Thoracic aorta (tissue), 2 donors: ENCODE measurements at regions not wholly inside any gene's neighbourhood (a gene's known extent, or its start where the extent isn't known, plus 50 kb on each side); places are given as distances from the start of the nearest gene placed in this dataset.

Experiments used
- ATAC-seq: fragments of 150-250 bp; one replicate; pipeline ENCODE4 v1.8.0; 2017; ENCODE audit warnings: low read depth; ENCODE audit not compliant: insufficient number of reproducible peaks, low FRiP score
- DNase-seq: peaks from one replicate; pipeline ENCODE4 v3.0.0-alpha.2; 2020; ENCODE audit warnings: low spot score
- H3K27ac ChIP-seq, 2 donors: fragments of 200-600 bp; sonication (generic); 1 replicate in 1 of 2; 2 replicates in 1 of 2; pipeline ENCODE4 v1.5.1; 2016; ENCODE audit warnings: mild to moderate bottlenecking in 2 of 2, moderate library complexity in 2 of 2
- H3K27me3 ChIP-seq: fragments of 200-600 bp; sonication (generic); replicated peaks from 2 replicates; pipeline ENCODE4 v1.6.0; 2016; ENCODE audit warnings: mild to moderate bottlenecking; ENCODE audit not compliant: insufficient read depth
- H3K36me3 ChIP-seq: fragments of 200-600 bp; sonication (generic); one replicate; pipeline ENCODE4 v1.5.1; 2016
- H3K4me1 ChIP-seq, 2 donors: fragments of 200-600 bp; sonication (generic); 1 replicate in 1 of 2; 2 replicates in 1 of 2; pipeline versions ENCODE4 v1.5.1 to v1.6.0; 2016; ENCODE audit warnings: low read depth in 2 of 2, mild to moderate bottlenecking in 1 of 2; ENCODE audit not compliant: control insufficient read depth in 1 of 2
- H3K4me3 ChIP-seq: fragments of 200-600 bp; sonication (generic); 2 replicates; pipeline ENCODE4 v1.5.1; 2016; ENCODE audit warnings: mild to moderate bottlenecking
- H3K9me3 ChIP-seq: fragments of 200-600 bp; sonication (generic); 2 replicates; pipeline ENCODE4 v1.5.1; 2016
- TF ChIP-seq, protein P1 (sequence below): fragments of 200-600 bp; sonication (generic); IDR thresholded peaks from one replicate; pipeline ENCODE4 v1.5.1; 2019; ENCODE audit warnings: antibody characterized with exemption

DNA sequence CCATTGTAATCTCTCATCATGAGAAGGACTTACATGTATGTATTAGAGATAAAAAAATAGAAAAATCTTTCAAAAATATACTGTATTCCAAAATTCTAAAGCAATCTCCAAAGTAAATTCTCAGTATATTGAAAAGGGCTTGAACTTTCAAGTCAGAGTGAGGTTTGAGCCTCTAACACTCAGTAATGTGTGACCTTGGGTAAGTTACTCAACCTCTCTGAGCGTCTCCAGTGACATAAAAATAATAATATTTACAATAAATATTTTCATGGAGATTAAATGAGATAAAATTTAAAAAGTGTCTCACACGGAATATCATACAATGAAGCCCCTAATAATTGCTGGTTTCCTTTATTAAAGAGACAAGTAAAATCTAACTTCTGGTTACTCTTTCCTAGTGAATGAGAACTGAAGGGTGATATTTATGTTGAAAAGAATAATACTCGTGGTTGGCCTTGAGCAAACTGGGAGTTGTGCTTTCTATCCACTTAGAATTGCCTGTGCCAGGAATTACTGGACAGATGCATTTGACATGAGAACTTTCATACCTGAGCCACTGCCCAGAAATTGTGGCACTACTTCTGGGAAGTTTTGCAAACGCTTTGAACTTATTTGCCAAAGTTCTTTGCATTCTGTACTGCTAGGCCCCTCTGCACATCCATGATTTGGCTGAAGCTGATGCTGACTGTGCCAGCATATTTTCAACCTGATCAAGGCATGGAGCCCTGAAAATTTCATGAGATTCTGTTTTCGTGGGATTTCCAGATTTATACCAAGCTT, 933.7 kb downstream of the GALC start:
- DNase-seq (no peak), ATAC-seq (no peak)
- H3K9me3 ChIP-seq: no peaks in the 10 kb centered on the region
- H3K4me1 ChIP-seq: no peaks in the 10 kb centered on the region
- TF ChIP-seq, protein P1, sequence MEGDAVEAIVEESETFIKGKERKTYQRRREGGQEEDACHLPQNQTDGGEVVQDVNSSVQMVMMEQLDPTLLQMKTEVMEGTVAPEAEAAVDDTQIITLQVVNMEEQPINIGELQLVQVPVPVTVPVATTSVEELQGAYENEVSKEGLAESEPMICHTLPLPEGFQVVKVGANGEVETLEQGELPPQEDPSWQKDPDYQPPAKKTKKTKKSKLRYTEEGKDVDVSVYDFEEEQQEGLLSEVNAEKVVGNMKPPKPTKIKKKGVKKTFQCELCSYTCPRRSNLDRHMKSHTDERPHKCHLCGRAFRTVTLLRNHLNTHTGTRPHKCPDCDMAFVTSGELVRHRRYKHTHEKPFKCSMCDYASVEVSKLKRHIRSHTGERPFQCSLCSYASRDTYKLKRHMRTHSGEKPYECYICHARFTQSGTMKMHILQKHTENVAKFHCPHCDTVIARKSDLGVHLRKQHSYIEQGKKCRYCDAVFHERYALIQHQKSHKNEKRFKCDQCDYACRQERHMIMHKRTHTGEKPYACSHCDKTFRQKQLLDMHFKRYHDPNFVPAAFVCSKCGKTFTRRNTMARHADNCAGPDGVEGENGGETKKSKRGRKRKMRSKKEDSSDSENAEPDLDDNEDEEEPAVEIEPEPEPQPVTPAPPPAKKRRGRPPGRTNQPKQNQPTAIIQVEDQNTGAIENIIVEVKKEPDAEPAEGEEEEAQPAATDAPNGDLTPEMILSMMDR: no peak
- H3K36me3 ChIP-seq: no peaks in the 10 kb centered on the region
- no peaks in the 10 kb centered on the region for H3K27me3 ChIP-seq
- H3K27ac ChIP-seq: no peak overlapping the region
- H3K4me3 ChIP-seq: no peak overlapping the region

DNA sequence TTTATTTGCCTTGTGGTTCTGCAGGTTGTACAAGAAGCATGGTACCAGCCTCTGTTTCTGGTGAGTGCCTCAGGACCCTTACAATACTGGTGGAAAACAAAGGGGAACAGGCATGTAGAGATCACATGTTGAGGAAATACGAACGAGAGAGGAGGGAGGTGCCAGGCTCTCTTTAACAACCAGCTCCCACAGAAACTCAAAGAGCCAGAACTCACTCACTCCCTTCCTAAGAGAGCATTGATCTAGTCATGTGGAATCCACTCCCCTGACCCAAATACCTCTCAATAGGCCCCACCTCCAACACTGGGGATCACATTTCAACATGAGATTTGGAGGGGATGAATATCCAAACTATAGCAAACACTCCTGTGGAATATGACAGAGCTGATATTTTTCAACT, 938.0 kb downstream of the GALC start:
- Histone ChIP-seq H3K27ac (no peak overlapping the region), H3K4me1 (no peaks in the 10 kb centered on the region), H3K9me3 (no peaks in the 10 kb centered on the region), H3K36me3 (no peaks in the 10 kb centered on the region), H3K27me3 (no peaks in the 10 kb centered on the region), H3K4me3 (no peak overlapping the region)
- TF ChIP-seq, protein P1: no peak
- no peak for ATAC-seq
- DNase-seq: no peak

DNA sequence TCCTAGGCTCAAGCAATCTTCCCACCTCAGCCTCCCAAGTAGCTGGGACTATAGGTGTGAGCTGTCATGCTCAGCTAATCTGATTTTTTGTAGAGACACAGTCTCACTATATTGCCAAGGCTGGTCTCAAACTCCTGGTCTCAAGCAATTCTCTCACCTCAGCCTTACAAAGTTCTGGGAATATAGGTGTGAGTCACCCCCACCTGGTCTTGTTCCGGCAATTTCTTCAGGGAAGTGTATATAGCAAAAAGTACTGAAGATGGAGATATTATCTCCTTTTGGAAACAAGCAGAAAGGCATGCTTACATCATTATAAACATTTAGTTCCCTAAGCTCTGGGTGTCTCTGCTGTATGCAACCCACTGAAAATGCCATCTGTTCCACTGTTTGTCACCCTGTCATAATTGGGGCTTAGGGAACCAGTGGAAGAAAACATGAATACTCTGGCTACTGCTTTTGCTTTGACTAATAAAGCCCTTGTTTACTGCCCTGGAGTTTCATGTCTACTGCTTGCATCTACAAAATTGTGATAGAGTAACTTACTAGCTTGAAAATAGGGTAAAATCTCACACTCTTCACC, 940.2 kb downstream of the GALC start:
- Histone ChIP-seq H3K4me3 (no peak overlapping the region), H3K9me3 (no peaks in the 10 kb centered on the region), H3K27ac (no peak overlapping the region), H3K4me1 (no peaks in the 10 kb centered on the region), H3K36me3 (no peaks in the 10 kb centered on the region), H3K27me3 (no peaks in the 10 kb centered on the region)
- TF ChIP-seq, protein P1: no peak
- ATAC-seq (no peak), DNase-seq (no peak)

DNA sequence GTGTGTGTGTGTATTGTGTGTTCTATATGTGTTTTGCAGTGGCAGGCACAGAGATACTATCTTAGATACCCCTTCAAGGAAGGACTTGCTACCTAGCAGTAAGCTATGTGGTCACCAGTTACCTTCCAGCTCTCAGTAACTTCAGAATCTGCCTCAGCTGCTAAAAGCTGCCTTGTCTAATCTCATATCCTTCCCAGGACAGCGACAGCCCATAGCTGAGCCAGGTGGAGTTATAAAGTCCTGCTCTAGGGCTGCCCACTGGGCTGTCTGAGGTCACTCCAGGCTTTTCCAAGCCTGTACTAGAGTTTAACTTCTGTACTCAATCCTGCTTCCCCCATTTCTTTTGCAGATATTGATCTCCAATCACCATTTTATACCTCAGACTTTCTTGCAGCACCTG, 942.6 kb downstream of the GALC start:
- TF ChIP-seq, protein P1: no peak
- no peak for ATAC-seq
- Histone ChIP-seq H3K36me3 (no peaks in the 10 kb centered on the region), H3K4me3 (no peak overlapping the region), H3K27ac (no peak overlapping the region), H3K4me1 (no peaks in the 10 kb centered on the region), H3K9me3 (no peaks in the 10 kb centered on the region), H3K27me3 (no peaks in the 10 kb centered on the region)
- no peak for DNase-seq

DNA sequence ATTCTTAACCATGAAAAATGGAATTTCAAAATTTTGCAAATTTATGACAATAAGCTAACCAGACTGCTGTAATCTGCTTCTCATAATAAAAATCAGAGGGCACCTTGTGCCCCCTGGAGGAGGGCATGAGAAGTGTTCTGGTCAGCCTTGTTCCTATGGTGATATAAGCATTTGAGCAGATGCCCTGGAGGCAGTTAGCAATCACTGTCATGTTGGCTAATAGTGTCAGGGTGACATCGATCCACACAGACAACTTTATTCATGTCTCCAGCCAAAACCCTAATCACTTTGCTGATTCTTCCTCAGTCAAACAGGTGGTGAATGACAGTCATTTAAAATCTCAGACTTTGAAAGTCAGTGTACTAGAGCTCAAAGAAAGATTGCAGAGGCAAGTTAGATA, 943.0 kb downstream of the GALC start:
- Histone ChIP-seq H3K9me3 (no peaks in the 10 kb centered on the region), H3K27me3 (no peaks in the 10 kb centered on the region), H3K36me3 (no peaks in the 10 kb centered on the region), H3K27ac (no peak overlapping the region), H3K4me1 (no peaks in the 10 kb centered on the region), H3K4me3 (no peak overlapping the region)
- TF ChIP-seq, protein P1: no peak
- ATAC-seq: no peak
- no peak for DNase-seq
